ENCODE measurements at regions not wholly inside any gene's neighbourhood (a gene's known extent, or its start where the extent isn't known, plus 50 kb on each side); places are given as distances from the start of the nearest gene placed in this dataset.
"Not testable (repeated sequence)": the region's sequence is repeated elsewhere in the genome, so short reads cannot be mapped to it uniquely, and the experiment has no call there.

- DNase-seq, result no peak
Measured at GRCh38 chr9:31824860-31825259, 559.6 kb upstream of the ACO1 start.

GRCh38 chr9:31837211-31837610, 547.2 kb upstream of the ACO1 start:
- no peak for DNase-seq

- peak; percentile 4 for DNase-seq
Measured at GRCh38 chr9:31839273-31839672, 545.2 kb upstream of the ACO1 start.

GRCh38 chr9:31840702-31841101, 543.7 kb upstream of the ACO1 start:
- no peak for DNase-seq

GRCh38 chr9:31847963-31848362, 536.5 kb upstream of the ACO1 start:
- no peak for DNase-seq

- DNase-seq, result no peak
Measured at GRCh38 chr9:31848505-31849285, 535.7 kb upstream of the ACO1 start.

- no peak for DNase-seq
Measured at GRCh38 chr9:31854187-31854586, 530.3 kb upstream of the ACO1 start.

- DNase-seq, result no peak
Measured at GRCh38 chr9:31868830-31869229, 515.6 kb upstream of the ACO1 start.

- DNase-seq, result no peak
Measured at GRCh38 chr9:31870276-31870675, 514.2 kb upstream of the ACO1 start.

GRCh38 chr9:31873722-31874121, 510.7 kb upstream of the ACO1 start:
- no peak for DNase-seq

GRCh38 chr9:31894008-31894407, 490.4 kb upstream of the ACO1 start:
- DNase-seq, result no peak

GRCh38 chr9:31908158-31908890, 476.1 kb upstream of the ACO1 start:
- DNase-seq, result no peak

GRCh38 chr9:31908891-31909480, 475.5 kb upstream of the ACO1 start:
- no peak for DNase-seq

GRCh38 chr9:31912636-31913035, 471.8 kb upstream of the ACO1 start:
- no peak for DNase-seq

- DNase-seq, result peak; percentile 12
Measured at GRCh38 chr9:31916591-31917241, 467.7 kb upstream of the ACO1 start.

- DNase-seq, result not testable (repeated sequence)
Measured at GRCh38 chr9:31937737-31938136, 446.7 kb upstream of the ACO1 start.

GRCh38 chr9:31950756-31951155, 433.7 kb upstream of the ACO1 start:
- no peak for DNase-seq

- DNase-seq, result no peak
Measured at GRCh38 chr9:31958572-31958971, 425.9 kb upstream of the ACO1 start.

GRCh38 chr9:31969552-31969951, 414.9 kb upstream of the ACO1 start:
- no peak for DNase-seq

- no peak for DNase-seq
Measured at GRCh38 chr9:31983895-31984294, 400.5 kb upstream of the ACO1 start.

GRCh38 chr9:31996331-31996730, 388.1 kb upstream of the ACO1 start:
- peak; percentile 11 for DNase-seq

- no peak for DNase-seq
Measured at GRCh38 chr9:32004431-32005076, 379.9 kb upstream of the ACO1 start.

GRCh38 chr9:32010322-32010721, 374.1 kb upstream of the ACO1 start:
- DNase-seq, result no peak
